ENCODE measurements at regions not wholly inside any gene's neighbourhood (a gene's known extent, or its start where the extent isn't known, plus 50 kb on each side); places are given as distances from the start of the nearest gene placed in this dataset.

GRCh38 chr10:57224811-57225210 lies 863.8 kb upstream of the ZWINT start:
- in situ Hi-C loops (cut with HindIII; ENCODE audit: low pct_ligation_motif_present, low pct_unique_long_range_greater_than_20kb, low sequenced_read_pairs): no loop called here
- DNase-seq: no peak

- in situ Hi-C loops (cut with HindIII; ENCODE audit: low pct_ligation_motif_present, low pct_unique_long_range_greater_than_20kb, low sequenced_read_pairs): no loop called here
- no peak for DNase-seq
Measured at GRCh38 chr10:57222603-57223002, 861.5 kb upstream of the ZWINT start.

GRCh38 chr10:57222129-57222528 lies 861.1 kb upstream of the ZWINT start:
- no peak for DNase-seq
- in situ Hi-C loops (cut with HindIII; ENCODE audit: low pct_ligation_motif_present, low pct_unique_long_range_greater_than_20kb, low sequenced_read_pairs): no loop called here

GRCh38 chr10:57221674-57222073 lies 860.6 kb upstream of the ZWINT start:
- in situ Hi-C loops (cut with HindIII; ENCODE audit: low pct_ligation_motif_present, low pct_unique_long_range_greater_than_20kb, low sequenced_read_pairs): no loop called here
- DNase-seq: no peak

- no peak for DNase-seq
- in situ Hi-C loops (cut with HindIII; ENCODE audit: low pct_ligation_motif_present, low pct_unique_long_range_greater_than_20kb, low sequenced_read_pairs): no loop called here
Measured at GRCh38 chr10:57218382-57218781, 857.3 kb upstream of the ZWINT start.

- in situ Hi-C loops (cut with HindIII; ENCODE audit: low pct_ligation_motif_present, low pct_unique_long_range_greater_than_20kb, low sequenced_read_pairs): no loop called here
- no peak for DNase-seq
Measured at GRCh38 chr10:57202356-57202755, 841.3 kb upstream of the ZWINT start.

GRCh38 chr10:57188846-57189245 lies 827.8 kb upstream of the ZWINT start:
- in situ Hi-C loops (cut with HindIII; ENCODE audit: low pct_ligation_motif_present, low pct_unique_long_range_greater_than_20kb, low sequenced_read_pairs): no loop called here
- DNase-seq: no peak

GRCh38 chr10:57186201-57186600 lies 825.1 kb upstream of the ZWINT start:
- DNase-seq: no peak
- in situ Hi-C loops (cut with HindIII; ENCODE audit: low pct_ligation_motif_present, low pct_unique_long_range_greater_than_20kb, low sequenced_read_pairs): no loop called here

- in situ Hi-C loops (cut with HindIII; ENCODE audit: low pct_ligation_motif_present, low pct_unique_long_range_greater_than_20kb, low sequenced_read_pairs): no loop called here
- no peak for DNase-seq
Measured at GRCh38 chr10:57169597-57169996, 808.5 kb upstream of the ZWINT start.

- in situ Hi-C loops (cut with HindIII; ENCODE audit: low pct_ligation_motif_present, low pct_unique_long_range_greater_than_20kb, low sequenced_read_pairs): no loop called here
- DNase-seq: no peak
Measured at GRCh38 chr10:57168611-57169240, 807.7 kb upstream of the ZWINT start.

GRCh38 chr10:57165671-57166070 lies 804.6 kb upstream of the ZWINT start:
- no peak for DNase-seq
- in situ Hi-C loops (cut with HindIII; ENCODE audit: low pct_ligation_motif_present, low pct_unique_long_range_greater_than_20kb, low sequenced_read_pairs): no loop called here

- in situ Hi-C loops (cut with HindIII; ENCODE audit: low pct_ligation_motif_present, low pct_unique_long_range_greater_than_20kb, low sequenced_read_pairs): no loop called here
- no peak for DNase-seq
Measured at GRCh38 chr10:57162231-57162630, 801.2 kb upstream of the ZWINT start.

GRCh38 chr10:57161157-57161556 lies 800.1 kb upstream of the ZWINT start:
- in situ Hi-C loops (cut with HindIII; ENCODE audit: low pct_ligation_motif_present, low pct_unique_long_range_greater_than_20kb, low sequenced_read_pairs): no loop called here
- no peak for DNase-seq

GRCh38 chr10:57145548-57145947 lies 784.5 kb upstream of the ZWINT start:
- in situ Hi-C loops (cut with HindIII; ENCODE audit: low pct_ligation_motif_present, low pct_unique_long_range_greater_than_20kb, low sequenced_read_pairs): no loop called here
- DNase-seq: no peak

- in situ Hi-C loops (cut with HindIII; ENCODE audit: low pct_ligation_motif_present, low pct_unique_long_range_greater_than_20kb, low sequenced_read_pairs): no loop called here
Measured at GRCh38 chr10:57142925-57143576, 782.0 kb upstream of the ZWINT start.

GRCh38 chr10:57141708-57142107 lies 780.6 kb upstream of the ZWINT start:
- in situ Hi-C loops (cut with HindIII; ENCODE audit: low pct_ligation_motif_present, low pct_unique_long_range_greater_than_20kb, low sequenced_read_pairs): no loop called here
- DNase-seq: no peak

More at GRCh38 chr10:57142925-57143576, 782.0 kb upstream of the ZWINT start:
- no peak for DNase-seq

GRCh38 chr10:57119684-57120083 lies 758.6 kb upstream of the ZWINT start:
- in situ Hi-C loops (cut with HindIII; ENCODE audit: low pct_ligation_motif_present, low pct_unique_long_range_greater_than_20kb, low sequenced_read_pairs): no loop called here
- no peak for DNase-seq

- in situ Hi-C loops (cut with HindIII; ENCODE audit: low pct_ligation_motif_present, low pct_unique_long_range_greater_than_20kb, low sequenced_read_pairs): no loop called here
- no peak for DNase-seq
Measured at GRCh38 chr10:57113545-57113944, 752.5 kb upstream of the ZWINT start.

GRCh38 chr10:57102236-57102635 lies 741.2 kb upstream of the ZWINT start:
- DNase-seq: no peak
- in situ Hi-C loops (cut with HindIII; ENCODE audit: low pct_ligation_motif_present, low pct_unique_long_range_greater_than_20kb, low sequenced_read_pairs): no loop called here

- no peak for DNase-seq
- in situ Hi-C loops (cut with HindIII; ENCODE audit: low pct_ligation_motif_present, low pct_unique_long_range_greater_than_20kb, low sequenced_read_pairs): no loop called here
Measured at GRCh38 chr10:57098146-57098545, 737.1 kb upstream of the ZWINT start.
